Activated CD8-positive, alpha-beta T cell treated with anti-CD3 and anti-CD28 coated beads for 36 hours (primary cell): ENCODE measurements at regions not wholly inside any gene's neighbourhood (a gene's known extent, or its start where the extent isn't known, plus 50 kb on each side); places are given as distances from the start of the nearest gene placed in this dataset.
"Not testable (repeated sequence)": the region's sequence is repeated elsewhere in the genome, so short reads cannot be mapped to it uniquely, and the experiment has no call there.

Experiments used
- ATAC-seq: fragments of 200-7000 bp; cut with Tn5 transposase; one replicate; pipeline ENCODE4 v1.10.0; 2021; ENCODE audit warnings: mild to moderate bottlenecking, moderate library complexity
- CTCF ChIA-PET: fragments of 350-600 bp; sonication (Branson Sonifier 250); formaldehyde crosslinking; loops from one replicate; lab custom pipeline; 2021; ENCODE audit warnings: antibody characterized with exemption; lab: Charles Lee
- POLR2A ChIA-PET: fragments of 350-600 bp; sonication (Branson Sonifier 250); formaldehyde crosslinking; loops from one replicate; lab custom pipeline; 2021; ENCODE audit warnings: antibody characterized with exemption; lab: Charles Lee
- DNase-seq: peaks from one replicate; pipeline ENCODE4 v3.0.0-alpha.2; 2020
- H3K27ac Mint-ChIP-seq: one replicate; pipeline ENCODE4 v1.8.0; 2021; ENCODE audit warnings: mild to moderate bottlenecking, mixed read lengths
- H3K27me3 Mint-ChIP-seq: one replicate; pipeline ENCODE4 v1.8.0; 2021; ENCODE audit warnings: mixed read lengths
- H3K36me3 Mint-ChIP-seq: one replicate; pipeline ENCODE4 v1.8.0; 2021; ENCODE audit warnings: low read depth, mixed read lengths
- H3K4me1 Mint-ChIP-seq: one replicate; pipeline ENCODE4 v1.8.0; 2021; ENCODE audit warnings: low read depth, mixed read lengths
- H3K4me3 Mint-ChIP-seq: one replicate; pipeline ENCODE4 v1.8.0; 2021; ENCODE audit warnings: mild to moderate bottlenecking, moderate library complexity, mixed read lengths
- H3K9me3 Mint-ChIP-seq: one replicate; pipeline ENCODE4 v1.8.0; 2021; ENCODE audit warnings: mixed read lengths
- CTCF ChIP-seq: fragments of 200-600 bp; IDR thresholded peaks from one replicate; pipeline ENCODE4 v1.8.0; 2022; ENCODE audit warnings: antibody characterized with exemption, mild to moderate bottlenecking
- intact Hi-C: fragments of 100-400 bp; cut with micrococcal nuclease; formaldehyde crosslinking; loops from one replicate; pipeline ENCODE4 v1.10.0; 2022

GRCh38 chr5:84764227-84764626 lies 379.5 kb upstream of the EDIL3 start:
- no peak overlapping the region for H3K27ac Mint-ChIP-seq
- ATAC-seq: no peak

GRCh38 chr5:84758008-84758407 lies 373.3 kb upstream of the EDIL3 start:
- no peaks in the 10 kb centered on the region for H3K4me1 Mint-ChIP-seq
- no peaks in the 10 kb centered on the region for H3K36me3 Mint-ChIP-seq
- H3K9me3 Mint-ChIP-seq: peaks cover 1% of the 10 kb centered on the region
- ChIA-PET POLR2A (no interaction called here), CTCF (no interaction called here)
- no peak overlapping the region for H3K27ac Mint-ChIP-seq
- DNase-seq: no peak
- intact Hi-C loops: no loop called here
- no peaks in the 10 kb centered on the region for H3K27me3 Mint-ChIP-seq
- no peak for ATAC-seq
- no peak overlapping the region for H3K4me3 Mint-ChIP-seq
- no peak for TF ChIP-seq CTCF

More at GRCh38 chr5:84764227-84764626, 379.5 kb upstream of the EDIL3 start:
- intact Hi-C loops: no loop called here
- CTCF ChIA-PET: no interaction called here
- POLR2A ChIA-PET: no interaction called here
- no peaks in the 10 kb centered on the region for H3K36me3 Mint-ChIP-seq
- no peak for TF ChIP-seq CTCF
- H3K27me3 Mint-ChIP-seq: no peaks in the 10 kb centered on the region
- no peak overlapping the region for H3K4me3 Mint-ChIP-seq
- no peaks in the 10 kb centered on the region for H3K4me1 Mint-ChIP-seq
- H3K9me3 Mint-ChIP-seq: no peaks in the 10 kb centered on the region
- DNase-seq: no peak

- Mint-ChIP-seq H3K4me3 (no peak overlapping the region), H3K4me1 (no peaks in the 10 kb centered on the region), H3K27ac (no peak overlapping the region), H3K9me3 (peaks cover 1% of the 10 kb centered on the region), H3K27me3 (no peaks in the 10 kb centered on the region), H3K36me3 (no peaks in the 10 kb centered on the region)
- intact Hi-C loops: no loop called here
- POLR2A ChIA-PET: no interaction called here
- CTCF ChIA-PET: no interaction called here
- no peak for TF ChIP-seq CTCF
- no peak for DNase-seq
- no peak for ATAC-seq
These were observed 368.1 kb upstream of the EDIL3 start for GRCh38 chr5:84752780-84753179.

GRCh38 chr5:84748313-84748712 lies 363.6 kb upstream of the EDIL3 start:
- H3K9me3 Mint-ChIP-seq: no peaks in the 10 kb centered on the region
- H3K4me1 Mint-ChIP-seq: no peaks in the 10 kb centered on the region
- H3K4me3 Mint-ChIP-seq: no peak overlapping the region
- no peaks in the 10 kb centered on the region for H3K27me3 Mint-ChIP-seq
- intact Hi-C loops: no loop called here
- ChIA-PET CTCF (no interaction called here), POLR2A (no interaction called here)
- ATAC-seq (no peak), DNase-seq (no peak)
- H3K27ac Mint-ChIP-seq: no peak overlapping the region
- no peaks in the 10 kb centered on the region for H3K36me3 Mint-ChIP-seq
- TF ChIP-seq CTCF: no peak

- intact Hi-C loops, H3K27ac Mint-ChIP-seq, H3K27me3 Mint-ChIP-seq, H3K4me1 Mint-ChIP-seq, H3K9me3 Mint-ChIP-seq, H3K36me3 Mint-ChIP-seq, CTCF ChIA-PET, ATAC-seq, H3K4me3 Mint-ChIP-seq, DNase-seq: not testable (repeated sequence)
- POLR2A ChIA-PET: interaction anchor here (0.6 kb wide), 1 partner anchor 1433 kb away, joined by 3 read pairs; no protein-coding TSS in a partner anchor
These were observed 361.6 kb upstream of the EDIL3 start for GRCh38 chr5:84746280-84746679.

GRCh38 chr5:84741056-84741455 lies 356.4 kb upstream of the EDIL3 start:
- TF ChIP-seq CTCF: no peak
- no peak for DNase-seq
- H3K9me3 Mint-ChIP-seq: no peaks in the 10 kb centered on the region
- no peaks in the 10 kb centered on the region for H3K4me1 Mint-ChIP-seq
- no peak overlapping the region for H3K4me3 Mint-ChIP-seq
- no peaks in the 10 kb centered on the region for H3K27me3 Mint-ChIP-seq
- no peaks in the 10 kb centered on the region for H3K36me3 Mint-ChIP-seq
- intact Hi-C loops: no loop called here
- H3K27ac Mint-ChIP-seq: no peak overlapping the region
- ChIA-PET POLR2A (no interaction called here), CTCF (no interaction called here)
- ATAC-seq: no peak
